ENCODE measurements at regions not wholly inside any gene's neighbourhood (a gene's known extent, or its start where the extent isn't known, plus 50 kb on each side); places are given as distances from the start of the nearest gene placed in this dataset.

- H3K4me3 ChIP-seq (ENCODE audit: low read depth, low read length), result no peak overlapping the region
- ChIA-PET POLR2A (no interaction called here), CTCF (no interaction called here)
- no peak for DNase-seq (ENCODE audit: low read depth)
- H3K27me3 ChIP-seq (ENCODE audit: control insufficient read depth, insufficient read depth, low read length), result no peaks in the 10 kb centered on the region
- no peaks in the 10 kb centered on the region for H3K36me3 ChIP-seq (ENCODE audit: control insufficient read depth, insufficient read depth, low read length)
- TF ChIP-seq CTCF (IDR thresholded peaks at IDR 0.05; ENCODE audit: insufficient read depth, low read depth, low read length), result no peak
Measured at GRCh38 chr12:131478468-131478867, 232.4 kb upstream of the SFSWAP start.

GRCh38 chr12:131482199-131482598 is 228.7 kb upstream of the SFSWAP start:
- Histone ChIP-seq H3K4me3 (ENCODE audit: low read depth, low read length) (no peak overlapping the region), H3K27me3 (ENCODE audit: control insufficient read depth, insufficient read depth, low read length) (no peaks in the 10 kb centered on the region), H3K36me3 (ENCODE audit: control insufficient read depth, insufficient read depth, low read length) (no peaks in the 10 kb centered on the region)
- TF ChIP-seq CTCF (IDR thresholded peaks at IDR 0.05; ENCODE audit: insufficient read depth, low read depth, low read length), result no peak
- POLR2A ChIA-PET, result no interaction called here
- no peak for DNase-seq (ENCODE audit: low read depth)
- CTCF ChIA-PET, result no interaction called here

GRCh38 chr12:131482686-131483085 is 228.2 kb upstream of the SFSWAP start:
- ChIA-PET CTCF (no interaction called here), POLR2A (no interaction called here)
- no peak overlapping the region for H3K4me3 ChIP-seq (ENCODE audit: low read depth, low read length)
- DNase-seq (ENCODE audit: low read depth), result no peak
- TF ChIP-seq CTCF (IDR thresholded peaks at IDR 0.05; ENCODE audit: insufficient read depth, low read depth, low read length), result no peak
- H3K27me3 ChIP-seq (ENCODE audit: control insufficient read depth, insufficient read depth, low read length), result no peaks in the 10 kb centered on the region
- H3K36me3 ChIP-seq (ENCODE audit: control insufficient read depth, insufficient read depth, low read length), result no peaks in the 10 kb centered on the region

GRCh38 chr12:131486451-131487230 is 224.2 kb upstream of the SFSWAP start:
- no peaks in the 10 kb centered on the region for H3K27me3 ChIP-seq (ENCODE audit: control insufficient read depth, insufficient read depth, low read length)
- DNase-seq (ENCODE audit: low read depth), result no peak
- POLR2A ChIA-PET, result no interaction called here
- TF ChIP-seq CTCF (IDR thresholded peaks at IDR 0.05; ENCODE audit: insufficient read depth, low read depth, low read length), result no peak
- no peaks in the 10 kb centered on the region for H3K36me3 ChIP-seq (ENCODE audit: control insufficient read depth, insufficient read depth, low read length)
- H3K4me3 ChIP-seq (ENCODE audit: low read depth, low read length), result no peak overlapping the region
- CTCF ChIA-PET, result no interaction called here

- ChIA-PET CTCF (no interaction called here), POLR2A (no interaction called here)
- no peak for TF ChIP-seq CTCF (IDR thresholded peaks at IDR 0.05; ENCODE audit: insufficient read depth, low read depth, low read length)
- Histone ChIP-seq H3K4me3 (ENCODE audit: low read depth, low read length) (no peak overlapping the region), H3K36me3 (ENCODE audit: control insufficient read depth, insufficient read depth, low read length) (no peaks in the 10 kb centered on the region), H3K27me3 (ENCODE audit: control insufficient read depth, insufficient read depth, low read length) (no peaks in the 10 kb centered on the region)
- no peak for DNase-seq (ENCODE audit: low read depth)
Measured at GRCh38 chr12:131487388-131488124, 223.3 kb upstream of the SFSWAP start.
